HG02678 (cell line): ENCODE measurements at regions not wholly inside any gene's neighbourhood (a gene's known extent, or its start where the extent isn't known, plus 50 kb on each side); places are given as distances from the start of the nearest gene placed in this dataset.
A peak's percentile ranks its signal among the peaks of the same experiment; 100 is the strongest.
"Not testable (repeated sequence)": the region's sequence is repeated elsewhere in the genome, so short reads cannot be mapped to it uniquely, and the experiment has no call there.

ENCODE experiments used
- ATAC-seq: cut with Tn5 transposase; IDR thresholded peaks from one replicate; pipeline ENCODE4 v1.9.1; 2021; ENCODE audit warnings: mild to moderate bottlenecking, moderate library complexity; ENCODE audit not compliant: unreplicated experiment

GRCh38 chr14:54241517-54241916 lies 155.3 kb upstream of the CDKN3 start:
- ATAC-seq: no peak

- no peak for ATAC-seq
Observed at GRCh38 chr14:54251356-54251755, 145.5 kb upstream of the CDKN3 start.

- no peak for ATAC-seq
Observed at GRCh38 chr14:54252072-54252730, 144.6 kb upstream of the CDKN3 start.

GRCh38 chr14:54253195-54253947 lies 143.4 kb upstream of the CDKN3 start:
- no peak for ATAC-seq

GRCh38 chr14:54256156-54256555 lies 140.7 kb upstream of the CDKN3 start:
- no peak for ATAC-seq

- ATAC-seq: no peak
Observed at GRCh38 chr14:54257424-54257823, 139.4 kb upstream of the CDKN3 start.

- no peak for ATAC-seq
Observed at GRCh38 chr14:54258382-54258781, 138.4 kb upstream of the CDKN3 start.

- no peak for ATAC-seq
Observed at GRCh38 chr14:54259821-54260220, 137.0 kb upstream of the CDKN3 start.

GRCh38 chr14:54261283-54261682 lies 135.5 kb upstream of the CDKN3 start:
- no peak for ATAC-seq

GRCh38 chr14:54266616-54267015 lies 130.2 kb upstream of the CDKN3 start:
- ATAC-seq: not testable (repeated sequence)

- ATAC-seq: peak; percentile 91
Observed at GRCh38 chr14:54267172-54267571, 129.6 kb upstream of the CDKN3 start.

GRCh38 chr14:54275997-54276725 lies 120.6 kb upstream of the CDKN3 start:
- ATAC-seq: no peak

GRCh38 chr14:54278087-54278486 lies 118.7 kb upstream of the CDKN3 start:
- ATAC-seq: no peak

- no peak for ATAC-seq
Observed at GRCh38 chr14:54278665-54279295, 118.0 kb upstream of the CDKN3 start.

GRCh38 chr14:54282849-54283248 lies 114.0 kb upstream of the CDKN3 start:
- ATAC-seq: no peak

GRCh38 chr14:54285030-54285429 lies 111.8 kb upstream of the CDKN3 start:
- ATAC-seq: no peak

- ATAC-seq: no peak
Observed at GRCh38 chr14:54291491-54292191, 105.2 kb upstream of the CDKN3 start.

- no peak for ATAC-seq
Observed at GRCh38 chr14:54294802-54295201, 102.0 kb upstream of the CDKN3 start.

GRCh38 chr14:54299410-54300363 lies 97.1 kb upstream of the CDKN3 start:
- no peak for ATAC-seq

GRCh38 chr14:54300881-54301280 lies 95.9 kb upstream of the CDKN3 start:
- ATAC-seq: no peak
